ENCODE measurements at regions not wholly inside any gene's neighbourhood (a gene's known extent, or its start where the extent isn't known, plus 50 kb on each side); places are given as distances from the start of the nearest gene placed in this dataset.
"Not testable (repeated sequence)": the region's sequence is repeated elsewhere in the genome, so short reads cannot be mapped to it uniquely, and the experiment has no call there.

- H2BK15ac ChIP-seq (ENCODE audit: low read length); H2BK5ac ChIP-seq (ENCODE audit: low read length); H3K27me3 ChIP-seq (ENCODE audit: control insufficient read depth in 3 of 3, insufficient read depth in 3 of 3, low read depth in 1 of 3, low read length in 3 of 3); H3K23ac ChIP-seq (ENCODE audit: low read depth, low read length, poor library complexity); H2AK5ac ChIP-seq (ENCODE audit: low read depth, low read length); H3K9ac ChIP-seq (ENCODE audit: low read depth, low read length, poor library complexity); H3K27ac ChIP-seq (replicated peaks; ENCODE audit: low read length); H3K4me3 ChIP-seq (ENCODE audit: low read length in 2 of 2); H2BK12ac ChIP-seq (ENCODE audit: low read length); H4K8ac ChIP-seq (ENCODE audit: low read depth, low read length); H3K4ac ChIP-seq (ENCODE audit: low read length); H2BK120ac ChIP-seq (ENCODE audit: low read depth, low read length); H3K79me1 ChIP-seq (ENCODE audit: low read depth, low read length); H3K18ac ChIP-seq (ENCODE audit: low read length); H3K14ac ChIP-seq (ENCODE audit: low read length); DNase-seq (ENCODE audit: low spot score); H4K91ac ChIP-seq (ENCODE audit: low read depth, low read length, poor library complexity); H3K4me2 ChIP-seq (ENCODE audit: insufficient read depth, low read length, poor library complexity, severe bottlenecking); H3K9me3 ChIP-seq (replicated peaks in 1 of 2; ENCODE audit: control insufficient read depth in 2 of 2, insufficient read depth in 1 of 2, low read depth in 1 of 2, low read length in 2 of 2); H3K36me3 ChIP-seq (replicated peaks in 1 of 2; ENCODE audit: control insufficient read depth in 2 of 2, insufficient read depth in 2 of 2, low read length in 2 of 2); H2AFZ ChIP-seq (ENCODE audit: low read length): not testable (repeated sequence)
- peaks cover 3 to 19% of the 10 kb centered on the region in 2 donors for H3K4me1 ChIP-seq (ENCODE audit: control insufficient read depth in 2 of 2, insufficient read depth in 1 of 2, low read depth in 1 of 2, low read length in 2 of 2)
- no CpG with 5 or more reads among the region's 3 CpGs for WGBS, 2 donors (ENCODE audit: extremely low coverage in 2 of 2, insufficient read length in 2 of 2, insufficient replicate concordance in 1 of 2)
These were observed 50.1 kb upstream of the PAPSS2 start for GRCh38 chr10:87609563-87609962.
